ENCODE measurements at regions not wholly inside any gene's neighbourhood (a gene's known extent, or its start where the extent isn't known, plus 50 kb on each side); places are given as distances from the start of the nearest gene placed in this dataset.

DNA sequence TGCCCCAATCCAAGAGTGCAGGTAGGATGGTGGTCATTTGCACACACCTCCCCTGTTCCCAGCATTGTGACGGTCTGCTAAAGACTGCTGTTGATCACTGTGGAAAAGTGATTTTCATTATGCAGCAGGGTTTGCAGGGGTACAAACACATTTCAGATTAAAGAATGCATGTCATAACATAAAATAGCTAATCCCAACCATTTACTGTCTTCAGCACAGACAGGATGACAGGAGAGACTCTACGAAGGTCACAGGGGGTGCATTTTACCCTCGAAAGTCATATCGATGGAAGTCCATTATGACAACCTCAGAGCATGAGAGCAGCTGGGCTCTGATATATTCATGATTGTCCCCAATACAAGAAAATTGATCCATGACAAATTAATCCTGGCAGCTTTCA is 302.6 kb downstream of the AJAP1 start:
- H3K9me3 ChIP-seq (ENCODE audit: low read length) = no peaks in the 10 kb centered on the region
- no peaks in the 10 kb centered on the region for H3K79me2 ChIP-seq (replicated peaks; ENCODE audit: insufficient read depth, low read length)
- no peak overlapping the region for H3K4me2 ChIP-seq (ENCODE audit: low read length)
- no peak overlapping the region for H3K4me3 ChIP-seq (ENCODE audit: low read length)
- no peaks in the 10 kb centered on the region for H3K36me3 ChIP-seq (ENCODE audit: insufficient read depth, low read length)
- H3K9me2 ChIP-seq (ENCODE audit: insufficient read depth, low read length) = no peaks in the 10 kb centered on the region
- no peak overlapping the region for H2AFZ ChIP-seq (ENCODE audit: low read depth, low read length)
- TF ChIP-seq TAF1 (IDR thresholded peaks at IDR 0.05; ENCODE audit: low read depth) (no peak), EZH2 (IDR thresholded peaks at IDR 0.05; ENCODE audit: borderline replicate concordance, insufficient read depth, low read length, poor library complexity, severe bottlenecking) (no peak), MXI1 (conservative IDR thresholded peaks at IDR 0.05; ENCODE audit: poor library complexity, severe bottlenecking) (no peak), POLR2AphosphoS5 (IDR thresholded peaks at IDR 0.05) (peak; percentile 57), CTCF (IDR thresholded peaks at IDR 0.05; ENCODE audit: poor library complexity, severe bottlenecking) (no peak), SMC3 (conservative IDR thresholded peaks at IDR 0.05; ENCODE audit: poor library complexity) (no peak), EP300 (conservative IDR thresholded peaks at IDR 0.05; ENCODE audit: poor library complexity, severe bottlenecking) (peak; percentile 87), RAD21 (conservative IDR thresholded peaks at IDR 0.05) (no peak)
- TF ChIP-seq, protein P1, sequence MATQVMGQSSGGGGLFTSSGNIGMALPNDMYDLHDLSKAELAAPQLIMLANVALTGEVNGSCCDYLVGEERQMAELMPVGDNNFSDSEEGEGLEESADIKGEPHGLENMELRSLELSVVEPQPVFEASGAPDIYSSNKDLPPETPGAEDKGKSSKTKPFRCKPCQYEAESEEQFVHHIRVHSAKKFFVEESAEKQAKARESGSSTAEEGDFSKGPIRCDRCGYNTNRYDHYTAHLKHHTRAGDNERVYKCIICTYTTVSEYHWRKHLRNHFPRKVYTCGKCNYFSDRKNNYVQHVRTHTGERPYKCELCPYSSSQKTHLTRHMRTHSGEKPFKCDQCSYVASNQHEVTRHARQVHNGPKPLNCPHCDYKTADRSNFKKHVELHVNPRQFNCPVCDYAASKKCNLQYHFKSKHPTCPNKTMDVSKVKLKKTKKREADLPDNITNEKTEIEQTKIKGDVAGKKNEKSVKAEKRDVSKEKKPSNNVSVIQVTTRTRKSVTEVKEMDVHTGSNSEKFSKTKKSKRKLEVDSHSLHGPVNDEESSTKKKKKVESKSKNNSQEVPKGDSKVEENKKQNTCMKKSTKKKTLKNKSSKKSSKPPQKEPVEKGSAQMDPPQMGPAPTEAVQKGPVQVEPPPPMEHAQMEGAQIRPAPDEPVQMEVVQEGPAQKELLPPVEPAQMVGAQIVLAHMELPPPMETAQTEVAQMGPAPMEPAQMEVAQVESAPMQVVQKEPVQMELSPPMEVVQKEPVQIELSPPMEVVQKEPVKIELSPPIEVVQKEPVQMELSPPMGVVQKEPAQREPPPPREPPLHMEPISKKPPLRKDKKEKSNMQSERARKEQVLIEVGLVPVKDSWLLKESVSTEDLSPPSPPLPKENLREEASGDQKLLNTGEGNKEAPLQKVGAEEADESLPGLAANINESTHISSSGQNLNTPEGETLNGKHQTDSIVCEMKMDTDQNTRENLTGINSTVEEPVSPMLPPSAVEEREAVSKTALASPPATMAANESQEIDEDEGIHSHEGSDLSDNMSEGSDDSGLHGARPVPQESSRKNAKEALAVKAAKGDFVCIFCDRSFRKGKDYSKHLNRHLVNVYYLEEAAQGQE (IDR thresholded peaks at IDR 0.05; ENCODE audit: borderline replicate concordance) = no peak
- no peaks in the 10 kb centered on the region for H3F3A ChIP-seq (ENCODE audit: insufficient read depth, low read length, poor library complexity, severe bottlenecking)
- no peaks in the 10 kb centered on the region for H3K27me3 ChIP-seq (ENCODE audit: insufficient read depth, low read depth, low read length)
- H3K27ac ChIP-seq (ENCODE audit: low read length) = no peak overlapping the region
- H4K20me1 ChIP-seq (ENCODE audit: insufficient read depth) = no peaks in the 10 kb centered on the region
- H3K9ac ChIP-seq (ENCODE audit: low read length) = no peak overlapping the region

- no peak overlapping the region for H3K4me2 ChIP-seq (ENCODE audit: low read length)
- H3K27ac ChIP-seq (ENCODE audit: low read length) = no peak overlapping the region
- no peaks in the 10 kb centered on the region for H3K9me3 ChIP-seq (ENCODE audit: low read length)
- H3K36me3 ChIP-seq (ENCODE audit: insufficient read depth, low read length) = no peaks in the 10 kb centered on the region
- no peak overlapping the region for H3K9ac ChIP-seq (ENCODE audit: low read length)
- H3K79me2 ChIP-seq (replicated peaks; ENCODE audit: insufficient read depth, low read length) = no peaks in the 10 kb centered on the region
- TF ChIP-seq POLR2AphosphoS5 (IDR thresholded peaks at IDR 0.05) (no peak), CTCF (IDR thresholded peaks at IDR 0.05; ENCODE audit: poor library complexity, severe bottlenecking) (no peak), RAD21 (conservative IDR thresholded peaks at IDR 0.05) (no peak), MXI1 (conservative IDR thresholded peaks at IDR 0.05; ENCODE audit: poor library complexity, severe bottlenecking) (no peak), TAF1 (IDR thresholded peaks at IDR 0.05; ENCODE audit: low read depth) (no peak), EP300 (conservative IDR thresholded peaks at IDR 0.05; ENCODE audit: poor library complexity, severe bottlenecking) (no peak), SMC3 (conservative IDR thresholded peaks at IDR 0.05; ENCODE audit: poor library complexity) (no peak), EZH2 (IDR thresholded peaks at IDR 0.05; ENCODE audit: borderline replicate concordance, insufficient read depth, low read length, poor library complexity, severe bottlenecking) (no peak)
- TF ChIP-seq, protein P1 (IDR thresholded peaks at IDR 0.05; ENCODE audit: borderline replicate concordance) = no peak
- no peaks in the 10 kb centered on the region for H3K27me3 ChIP-seq (ENCODE audit: insufficient read depth, low read depth, low read length)
- no peaks in the 10 kb centered on the region for H4K20me1 ChIP-seq (ENCODE audit: insufficient read depth)
- no peak overlapping the region for H2AFZ ChIP-seq (ENCODE audit: low read depth, low read length)
- H3K4me3 ChIP-seq (ENCODE audit: low read length) = no peak overlapping the region
- no peaks in the 10 kb centered on the region for H3K9me2 ChIP-seq (ENCODE audit: insufficient read depth, low read length)
- H3F3A ChIP-seq (ENCODE audit: insufficient read depth, low read length, poor library complexity, severe bottlenecking) = no peaks in the 10 kb centered on the region
These were observed 300.0 kb downstream of the AJAP1 start for GRCh38 chr1:4954392-4954791.
